ENCODE measurements at regions not wholly inside any gene's neighbourhood (a gene's known extent, or its start where the extent isn't known, plus 50 kb on each side); places are given as distances from the start of the nearest gene placed in this dataset.

- Histone ChIP-seq H3K4me3 (ENCODE audit: low read depth, low read length) (no peak overlapping the region), H3K9me3 (ENCODE audit: control insufficient read depth, insufficient read depth, low read depth, low read length) (no peaks in the 10 kb centered on the region), H3K27ac (ENCODE audit: extremely low read depth, low read depth, low read length) (no peak overlapping the region), H3K36me3 (ENCODE audit: control insufficient read depth in 2 of 2, insufficient read depth in 1 of 2, low read length in 2 of 2) (no peaks in the 10 kb centered on the region), H3K4me1 (ENCODE audit: control insufficient read depth, insufficient read depth, low read length) (no peaks in the 10 kb centered on the region)
- TF ChIP-seq ZNF280C (tag by site-specific recombination; IDR thresholded peaks at IDR 0.05) (no peak), ZNF140 (tag by site-specific recombination; IDR thresholded peaks at IDR 0.05) (no peak), TCF7L2 (IDR thresholded peaks at IDR 0.05; ENCODE audit: borderline replicate concordance, low read depth, low read length) (no peak), CTCF (tag by site-specific recombination; IDR thresholded peaks at IDR 0.05) (no peak), ZNF777 (tag by site-specific recombination; IDR thresholded peaks at IDR 0.05; ENCODE audit: borderline replicate concordance) (no peak), ZIC2 (tag by site-specific recombination; IDR thresholded peaks at IDR 0.05) (no peak), ZNF302 (tag by site-specific recombination; IDR thresholded peaks at IDR 0.05; ENCODE audit: low read depth) (no peak), KLF8 (tag by site-specific recombination; IDR thresholded peaks at IDR 0.05) (no peak), ZNF10 (tag by site-specific recombination; IDR thresholded peaks at IDR 0.05) (no peak), ZNF514 (tag by site-specific recombination; IDR thresholded peaks at IDR 0.05) (no peak), ZNF670 (tag by site-specific recombination; IDR thresholded peaks at IDR 0.05; ENCODE audit: low read depth) (no peak), KLF17 (tag by site-specific recombination; IDR thresholded peaks at IDR 0.05) (no peak), AEBP2 (tag by site-specific recombination; IDR thresholded peaks at IDR 0.05; ENCODE audit: borderline replicate concordance) (no peak), OSR2 (tag by site-specific recombination; IDR thresholded peaks at IDR 0.05) (no peak), BCL11B (tag by site-specific recombination; IDR thresholded peaks at IDR 0.05; ENCODE audit: low read depth) (no peak), ZXDB (tag by site-specific recombination; IDR thresholded peaks at IDR 0.05) (no peak), ZNF341 (tag by site-specific recombination; IDR thresholded peaks at IDR 0.05; ENCODE audit: low read depth) (no peak)
- POLR2A ChIA-PET = no interaction called here
- CTCF ChIA-PET = no interaction called here
Observed at GRCh38 chr3:66665021-66665695, 164.3 kb upstream of the LRIG1 start.

- H3K4me3 ChIP-seq (ENCODE audit: low read depth, low read length) = no peak overlapping the region
- no peaks in the 10 kb centered on the region for H3K9me3 ChIP-seq (ENCODE audit: control insufficient read depth, insufficient read depth, low read depth, low read length)
- no peaks in the 10 kb centered on the region for H3K36me3 ChIP-seq (ENCODE audit: control insufficient read depth in 2 of 2, insufficient read depth in 1 of 2, low read length in 2 of 2)
- TF ChIP-seq ZBTB10 (tag by site-specific recombination; IDR thresholded peaks at IDR 0.05) = no peak
- no peaks in the 10 kb centered on the region for H3K4me1 ChIP-seq (ENCODE audit: control insufficient read depth, insufficient read depth, low read length)
- no peak overlapping the region for H3K27ac ChIP-seq (ENCODE audit: extremely low read depth, low read depth, low read length)
- CTCF ChIA-PET = no interaction called here
- POLR2A ChIA-PET = no interaction called here
Observed at GRCh38 chr3:66666362-66666761, 165.5 kb upstream of the LRIG1 start.

All from HEK293 (cell line).